GM12865 (cell line): ENCODE measurements at regions not wholly inside any gene's neighbourhood (a gene's known extent, or its start where the extent isn't known, plus 50 kb on each side); places are given as distances from the start of the nearest gene placed in this dataset.

ENCODE experiments used
- DNase-seq: peaks from one replicate; pipeline ENCODE4 v3.0.0; 2010; ENCODE audit warnings: low read depth
- H3K4me3 ChIP-seq: 2 replicates; pipeline ENCODE4 v1.5.1; 2011; ENCODE audit warnings: mild to moderate bottlenecking, low read depth, low read length, control low read depth
- CTCF ChIP-seq: IDR thresholded peaks from 2 replicates; pipeline ENCODE4 v1.5.1; 2011; ENCODE audit warnings: low read length, control low read depth, low read depth, inconsistent platforms; ENCODE audit not compliant: insufficient read depth; ENCODE audit errors: missing control alignments

GRCh38 chr7:42792841-42793240 is 119.0 kb downstream of the C7orf25 start:
- H3K4me3 ChIP-seq, result no peak overlapping the region
- no peak for TF ChIP-seq CTCF
- DNase-seq, result no peak

- DNase-seq, result no peak
Measured at GRCh38 chr7:42790196-42790595, 121.7 kb downstream of the C7orf25 start.

GRCh38 chr7:42774436-42774835 is 137.4 kb downstream of the C7orf25 start:
- no peak overlapping the region for H3K4me3 ChIP-seq
- no peak for TF ChIP-seq CTCF
- no peak for DNase-seq

More at GRCh38 chr7:42790196-42790595, 121.7 kb downstream of the C7orf25 start:
- H3K4me3 ChIP-seq, result no peak overlapping the region
- TF ChIP-seq CTCF, result no peak

- no peak overlapping the region for H3K4me3 ChIP-seq
- no peak for DNase-seq
- TF ChIP-seq CTCF, result no peak
Measured at GRCh38 chr7:42770114-42770513, 141.8 kb downstream of the C7orf25 start.

- no peak overlapping the region for H3K4me3 ChIP-seq
- TF ChIP-seq CTCF, result no peak
- peak; percentile 2 for DNase-seq
Measured at GRCh38 chr7:42768045-42768444, 143.8 kb downstream of the C7orf25 start.

- TF ChIP-seq CTCF, result no peak
Measured at GRCh38 chr7:42766782-42767423, 145.0 kb downstream of the C7orf25 start.

GRCh38 chr7:42765931-42766330 is 145.9 kb downstream of the C7orf25 start:
- DNase-seq, result no peak

More at GRCh38 chr7:42766782-42767423, 145.0 kb downstream of the C7orf25 start:
- H3K4me3 ChIP-seq, result no peak overlapping the region
- no peak for DNase-seq

More at GRCh38 chr7:42765931-42766330, 145.9 kb downstream of the C7orf25 start:
- H3K4me3 ChIP-seq, result no peak overlapping the region
- TF ChIP-seq CTCF, result no peak
